Nephron progenitor cell (in vitro differentiated cells): ENCODE measurements at regions not wholly inside any gene's neighbourhood (a gene's known extent, or its start where the extent isn't known, plus 50 kb on each side); places are given as distances from the start of the nearest gene placed in this dataset.

ENCODE experiments used
- DNase-seq: peaks from one replicate; pipeline ENCODE4 v3.0.0; 2021
- H3K27ac Mint-ChIP-seq: 2 replicates; pipeline ENCODE4 v1.8.0; 2021; ENCODE audit warnings: mild to moderate bottlenecking, moderate library complexity, mixed read lengths
- H3K27me3 Mint-ChIP-seq: 2 replicates; pipeline ENCODE4 v1.8.0; 2021; ENCODE audit warnings: mild to moderate bottlenecking, low read depth, mixed read lengths; ENCODE audit not compliant: poor library complexity
- H3K36me3 Mint-ChIP-seq: 2 replicates; pipeline ENCODE4 v1.8.0; 2021; ENCODE audit warnings: low read depth, mixed read lengths
- H3K4me1 Mint-ChIP-seq: 2 replicates; pipeline ENCODE4 v1.8.0; 2021; ENCODE audit warnings: mixed read lengths
- H3K4me3 Mint-ChIP-seq: 2 replicates; pipeline ENCODE4 v1.8.0; 2021; ENCODE audit warnings: mild to moderate bottlenecking, moderate library complexity, mixed read lengths
- H3K9me3 Mint-ChIP-seq: 2 replicates; pipeline ENCODE4 v1.8.0; 2021; ENCODE audit warnings: mild to moderate bottlenecking, moderate library complexity, mixed read lengths
- TF ChIP-seq, protein P1 (sequence below): fragments of 200-600 bp; sonication (generic); IDR thresholded peaks from 2 replicates; pipeline ENCODE4 v1.5.0; 2021; ENCODE audit warnings: antibody characterized with exemption

DNA sequence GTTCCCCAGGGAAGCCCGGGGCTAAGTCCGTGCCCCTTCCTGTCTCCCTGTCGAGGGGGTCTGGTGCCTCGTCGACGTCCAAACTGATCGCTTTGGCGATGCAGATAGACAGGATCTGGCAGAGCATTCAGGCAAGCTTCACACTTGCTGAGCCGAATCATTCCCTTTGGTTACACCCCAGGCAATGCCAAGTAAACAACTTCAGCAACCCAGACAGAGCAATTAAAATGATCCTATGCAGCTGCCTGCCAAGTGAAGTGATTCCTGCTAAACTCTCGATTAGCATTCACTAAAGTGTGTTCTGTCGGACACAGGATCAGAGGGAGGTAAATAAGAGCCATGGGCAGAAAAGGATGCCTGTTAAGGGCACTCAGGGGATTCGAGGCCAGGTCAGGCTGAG is 108.2 kb upstream of the RAB12 start:
- Mint-ChIP-seq H3K4me1 (peaks cover 24% of the 10 kb centered on the region), H3K4me3 (no peak overlapping the region), H3K36me3 (no peaks in the 10 kb centered on the region), H3K9me3 (peaks cover 14% of the 10 kb centered on the region), H3K27me3 (no peaks in the 10 kb centered on the region), H3K27ac (peak overlapping the region; percentile 61)
- TF ChIP-seq, protein P1, sequence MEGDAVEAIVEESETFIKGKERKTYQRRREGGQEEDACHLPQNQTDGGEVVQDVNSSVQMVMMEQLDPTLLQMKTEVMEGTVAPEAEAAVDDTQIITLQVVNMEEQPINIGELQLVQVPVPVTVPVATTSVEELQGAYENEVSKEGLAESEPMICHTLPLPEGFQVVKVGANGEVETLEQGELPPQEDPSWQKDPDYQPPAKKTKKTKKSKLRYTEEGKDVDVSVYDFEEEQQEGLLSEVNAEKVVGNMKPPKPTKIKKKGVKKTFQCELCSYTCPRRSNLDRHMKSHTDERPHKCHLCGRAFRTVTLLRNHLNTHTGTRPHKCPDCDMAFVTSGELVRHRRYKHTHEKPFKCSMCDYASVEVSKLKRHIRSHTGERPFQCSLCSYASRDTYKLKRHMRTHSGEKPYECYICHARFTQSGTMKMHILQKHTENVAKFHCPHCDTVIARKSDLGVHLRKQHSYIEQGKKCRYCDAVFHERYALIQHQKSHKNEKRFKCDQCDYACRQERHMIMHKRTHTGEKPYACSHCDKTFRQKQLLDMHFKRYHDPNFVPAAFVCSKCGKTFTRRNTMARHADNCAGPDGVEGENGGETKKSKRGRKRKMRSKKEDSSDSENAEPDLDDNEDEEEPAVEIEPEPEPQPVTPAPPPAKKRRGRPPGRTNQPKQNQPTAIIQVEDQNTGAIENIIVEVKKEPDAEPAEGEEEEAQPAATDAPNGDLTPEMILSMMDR: no peak
- DNase-seq: no peak

DNA sequence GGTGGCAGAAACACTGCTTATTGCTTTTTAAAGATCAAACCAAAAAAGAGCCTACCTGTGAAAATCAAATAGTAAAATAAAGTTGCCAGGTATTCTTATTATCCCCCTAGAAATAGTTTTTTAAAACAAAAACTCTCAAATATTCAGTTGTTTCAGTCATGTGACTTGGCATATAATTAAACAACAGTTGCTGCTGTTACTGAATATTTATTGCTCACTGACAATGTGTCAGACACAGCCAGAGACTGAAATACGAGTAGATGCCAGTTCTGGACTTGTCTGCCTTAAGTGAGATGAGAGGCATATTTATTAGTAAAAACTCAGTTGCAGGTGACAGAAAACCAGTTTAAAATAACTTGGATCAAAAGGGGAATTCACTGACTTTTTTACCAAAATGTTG is 106.0 kb upstream of the RAB12 start:
- TF ChIP-seq, protein P1: no peak
- Mint-ChIP-seq H3K9me3 (peaks cover 10% of the 10 kb centered on the region), H3K4me3 (no peak overlapping the region), H3K27me3 (no peaks in the 10 kb centered on the region), H3K36me3 (no peaks in the 10 kb centered on the region), H3K4me1 (peaks cover 24% of the 10 kb centered on the region), H3K27ac (no peak overlapping the region)
- DNase-seq: no peak

DNA sequence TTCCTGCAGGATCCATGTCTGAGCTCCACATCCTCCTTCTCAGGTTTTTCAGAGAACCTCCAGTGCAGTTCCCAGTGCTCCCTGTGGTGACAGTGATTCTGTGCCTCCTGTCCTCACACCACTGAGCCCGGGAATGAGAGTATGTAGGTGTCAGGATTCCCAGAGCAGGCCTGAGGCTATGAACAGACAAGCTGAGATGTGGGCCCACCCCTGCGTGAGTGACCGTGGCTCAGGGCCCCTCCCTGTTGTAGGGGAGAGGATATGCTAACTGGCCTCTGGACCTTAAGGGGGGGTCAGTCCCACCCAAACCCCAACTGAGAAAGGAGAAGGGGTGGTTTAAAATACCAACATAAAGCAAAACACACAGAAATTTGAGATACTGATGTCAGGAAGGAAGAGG is 104.8 kb upstream of the RAB12 start:
- peaks cover 4% of the 10 kb centered on the region for H3K9me3 Mint-ChIP-seq
- TF ChIP-seq, protein P1: no peak
- peaks cover 24% of the 10 kb centered on the region for H3K4me1 Mint-ChIP-seq
- no peak overlapping the region for H3K4me3 Mint-ChIP-seq
- no peak overlapping the region for H3K27ac Mint-ChIP-seq
- no peaks in the 10 kb centered on the region for H3K36me3 Mint-ChIP-seq
- H3K27me3 Mint-ChIP-seq: peaks cover 4% of the 10 kb centered on the region
- DNase-seq: no peak

DNA sequence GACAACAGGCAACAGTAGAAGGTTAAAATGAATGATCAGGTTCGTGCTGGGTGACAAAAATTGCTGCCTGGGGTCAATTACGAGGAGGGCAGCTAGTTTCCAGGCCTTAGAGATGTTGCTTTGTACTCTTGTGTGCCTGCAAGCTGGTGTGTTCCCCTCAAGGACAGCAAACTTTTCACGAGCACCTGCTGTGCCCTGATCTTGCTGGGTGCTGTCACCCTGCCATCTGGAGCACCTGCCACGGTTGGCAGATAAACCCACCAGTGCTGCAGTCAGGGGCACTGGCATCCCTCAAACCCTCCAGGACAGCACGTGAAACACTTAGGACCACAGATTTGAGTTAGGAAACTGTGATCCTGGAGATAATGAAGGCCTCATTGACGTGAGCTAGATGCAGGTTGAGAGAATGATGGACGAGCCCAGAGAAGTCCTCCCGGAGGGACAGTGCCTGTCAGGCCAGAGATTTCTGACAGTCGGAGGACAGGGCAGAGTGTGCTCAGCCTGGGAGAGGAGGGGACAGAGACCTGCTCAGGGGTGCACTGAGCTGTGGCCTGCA is 104.3 kb upstream of the RAB12 start:
- TF ChIP-seq, protein P1: no peak
- no peaks in the 10 kb centered on the region for H3K36me3 Mint-ChIP-seq
- peaks cover 22% of the 10 kb centered on the region for H3K4me1 Mint-ChIP-seq
- peaks cover 5% of the 10 kb centered on the region for H3K27me3 Mint-ChIP-seq
- peaks cover 4% of the 10 kb centered on the region for H3K9me3 Mint-ChIP-seq
- no peak overlapping the region for H3K4me3 Mint-ChIP-seq
- no peak overlapping the region for H3K27ac Mint-ChIP-seq
- no peak for DNase-seq

DNA sequence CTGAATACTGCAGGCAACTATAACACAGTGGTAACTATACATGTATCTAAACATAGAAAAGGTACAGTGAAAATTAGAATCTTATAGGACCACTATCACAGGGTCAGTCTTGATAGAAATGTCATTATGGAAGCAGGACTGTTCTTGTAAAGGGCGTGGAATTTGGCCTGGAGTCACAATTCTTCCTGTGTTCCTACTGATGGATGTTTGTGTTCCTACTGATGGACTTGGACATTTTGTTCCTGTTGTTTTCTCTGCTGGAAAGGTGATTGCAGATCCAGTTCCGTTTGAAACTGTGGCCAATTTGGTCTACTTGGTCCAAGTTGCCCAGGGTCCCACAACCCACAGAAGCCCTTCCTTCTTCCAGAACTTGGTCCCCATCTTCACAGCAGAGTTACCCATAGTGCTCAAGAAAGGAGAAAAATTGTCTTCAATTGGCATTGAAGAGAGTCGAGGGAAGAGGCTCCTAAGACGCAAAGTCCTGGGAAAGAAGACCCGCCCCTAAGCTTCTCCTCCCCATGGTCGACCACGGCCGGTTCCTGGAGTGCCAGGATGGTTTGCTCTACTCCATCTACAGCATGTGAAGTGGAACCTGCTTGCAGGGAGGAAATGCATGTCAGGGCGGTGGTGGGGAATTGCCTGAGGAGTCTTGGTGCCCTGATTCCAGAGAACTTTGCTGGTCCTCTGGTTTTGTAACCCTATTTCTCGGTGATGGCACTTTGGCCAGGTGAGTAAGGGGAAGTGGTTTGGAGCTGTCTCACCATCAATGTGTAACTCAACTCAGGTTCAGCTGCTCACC is 102.8 kb upstream of the RAB12 start:
- TF ChIP-seq, protein P1: no peak
- no peaks in the 10 kb centered on the region for H3K36me3 Mint-ChIP-seq
- peaks cover 5% of the 10 kb centered on the region for H3K27me3 Mint-ChIP-seq
- peaks cover 7% of the 10 kb centered on the region for H3K4me1 Mint-ChIP-seq
- DNase-seq: no peak
- peaks cover 4% of the 10 kb centered on the region for H3K9me3 Mint-ChIP-seq
- no peak overlapping the region for H3K4me3 Mint-ChIP-seq
- no peak overlapping the region for H3K27ac Mint-ChIP-seq

DNA sequence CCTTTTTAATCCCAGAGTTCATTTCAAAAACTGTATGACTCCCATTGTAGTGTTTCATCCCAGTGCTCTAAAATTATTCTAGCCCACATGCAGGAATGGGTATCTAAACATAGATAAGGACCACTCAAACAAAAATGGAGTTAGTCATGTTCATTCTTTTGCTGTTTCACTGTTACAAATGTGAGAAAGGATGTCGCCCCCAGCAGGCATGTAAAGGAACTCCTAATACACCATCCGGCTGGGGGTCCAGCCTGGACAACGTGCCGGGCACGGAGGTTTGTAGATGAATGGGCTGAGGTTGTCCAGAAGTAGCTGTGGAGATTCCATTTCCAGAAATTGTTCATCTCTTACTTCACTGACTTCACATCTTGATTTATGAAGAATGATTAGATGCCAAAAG is 101.9 kb upstream of the RAB12 start:
- Mint-ChIP-seq H3K27me3 (peaks cover 5% of the 10 kb centered on the region), H3K4me1 (peaks cover 1% of the 10 kb centered on the region), H3K4me3 (no peak overlapping the region), H3K9me3 (peaks cover 4% of the 10 kb centered on the region), H3K27ac (no peak overlapping the region), H3K36me3 (no peaks in the 10 kb centered on the region)
- TF ChIP-seq, protein P1: peak; percentile 41
- DNase-seq: peak; percentile 16
